ENCODE measurements at regions not wholly inside any gene's neighbourhood (a gene's known extent, or its start where the extent isn't known, plus 50 kb on each side); places are given as distances from the start of the nearest gene placed in this dataset.

DNA sequence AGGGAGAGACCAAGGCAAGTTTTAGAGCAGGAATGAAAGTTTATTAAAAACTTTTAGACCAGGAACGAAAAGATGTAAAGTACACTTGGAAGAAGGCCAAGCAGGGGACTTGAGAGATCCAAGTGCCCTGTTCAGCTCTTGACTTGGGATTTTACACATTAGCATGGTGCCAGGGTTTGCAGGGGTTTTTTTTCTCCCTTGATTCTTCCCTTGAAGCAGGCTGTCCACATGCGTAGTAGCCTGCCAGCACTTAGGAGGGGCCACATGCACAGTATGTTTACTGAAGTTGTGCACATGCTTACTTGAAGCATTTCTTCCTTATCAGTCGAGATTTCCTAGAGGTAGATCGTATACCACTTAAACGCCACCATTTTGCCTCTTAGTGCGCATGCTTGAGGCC lies 277.5 kb upstream of the AGTR1 start:
- DNase-seq (ENCODE audit: low read depth in 1 of 2, low spot score in 1 of 2) = no peak
- H3K27me3 ChIP-seq (ENCODE audit: insufficient read depth, poor library complexity, severe bottlenecking) = peaks cover 2% of the 10 kb centered on the region
- no peak overlapping the region for H3K4me3 ChIP-seq (replicated peaks; ENCODE audit: insufficient read depth, low read length)
- TF ChIP-seq SPI1 (IDR thresholded peaks at IDR 0.05; ENCODE audit: borderline replicate concordance, low read depth) = no peak
- TF ChIP-seq, protein P1, sequence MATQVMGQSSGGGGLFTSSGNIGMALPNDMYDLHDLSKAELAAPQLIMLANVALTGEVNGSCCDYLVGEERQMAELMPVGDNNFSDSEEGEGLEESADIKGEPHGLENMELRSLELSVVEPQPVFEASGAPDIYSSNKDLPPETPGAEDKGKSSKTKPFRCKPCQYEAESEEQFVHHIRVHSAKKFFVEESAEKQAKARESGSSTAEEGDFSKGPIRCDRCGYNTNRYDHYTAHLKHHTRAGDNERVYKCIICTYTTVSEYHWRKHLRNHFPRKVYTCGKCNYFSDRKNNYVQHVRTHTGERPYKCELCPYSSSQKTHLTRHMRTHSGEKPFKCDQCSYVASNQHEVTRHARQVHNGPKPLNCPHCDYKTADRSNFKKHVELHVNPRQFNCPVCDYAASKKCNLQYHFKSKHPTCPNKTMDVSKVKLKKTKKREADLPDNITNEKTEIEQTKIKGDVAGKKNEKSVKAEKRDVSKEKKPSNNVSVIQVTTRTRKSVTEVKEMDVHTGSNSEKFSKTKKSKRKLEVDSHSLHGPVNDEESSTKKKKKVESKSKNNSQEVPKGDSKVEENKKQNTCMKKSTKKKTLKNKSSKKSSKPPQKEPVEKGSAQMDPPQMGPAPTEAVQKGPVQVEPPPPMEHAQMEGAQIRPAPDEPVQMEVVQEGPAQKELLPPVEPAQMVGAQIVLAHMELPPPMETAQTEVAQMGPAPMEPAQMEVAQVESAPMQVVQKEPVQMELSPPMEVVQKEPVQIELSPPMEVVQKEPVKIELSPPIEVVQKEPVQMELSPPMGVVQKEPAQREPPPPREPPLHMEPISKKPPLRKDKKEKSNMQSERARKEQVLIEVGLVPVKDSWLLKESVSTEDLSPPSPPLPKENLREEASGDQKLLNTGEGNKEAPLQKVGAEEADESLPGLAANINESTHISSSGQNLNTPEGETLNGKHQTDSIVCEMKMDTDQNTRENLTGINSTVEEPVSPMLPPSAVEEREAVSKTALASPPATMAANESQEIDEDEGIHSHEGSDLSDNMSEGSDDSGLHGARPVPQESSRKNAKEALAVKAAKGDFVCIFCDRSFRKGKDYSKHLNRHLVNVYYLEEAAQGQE (IDR thresholded peaks at IDR 0.05; ENCODE audit: insufficient replicate concordance, low read depth) = no peak
- TF ChIP-seq POLR2AphosphoS5 (IDR thresholded peaks at IDR 0.05; ENCODE audit: low read depth) = no peak
- TF ChIP-seq GABPA (IDR thresholded peaks at IDR 0.05; ENCODE audit: low read depth) = no peak
- TF ChIP-seq, protein P2, sequence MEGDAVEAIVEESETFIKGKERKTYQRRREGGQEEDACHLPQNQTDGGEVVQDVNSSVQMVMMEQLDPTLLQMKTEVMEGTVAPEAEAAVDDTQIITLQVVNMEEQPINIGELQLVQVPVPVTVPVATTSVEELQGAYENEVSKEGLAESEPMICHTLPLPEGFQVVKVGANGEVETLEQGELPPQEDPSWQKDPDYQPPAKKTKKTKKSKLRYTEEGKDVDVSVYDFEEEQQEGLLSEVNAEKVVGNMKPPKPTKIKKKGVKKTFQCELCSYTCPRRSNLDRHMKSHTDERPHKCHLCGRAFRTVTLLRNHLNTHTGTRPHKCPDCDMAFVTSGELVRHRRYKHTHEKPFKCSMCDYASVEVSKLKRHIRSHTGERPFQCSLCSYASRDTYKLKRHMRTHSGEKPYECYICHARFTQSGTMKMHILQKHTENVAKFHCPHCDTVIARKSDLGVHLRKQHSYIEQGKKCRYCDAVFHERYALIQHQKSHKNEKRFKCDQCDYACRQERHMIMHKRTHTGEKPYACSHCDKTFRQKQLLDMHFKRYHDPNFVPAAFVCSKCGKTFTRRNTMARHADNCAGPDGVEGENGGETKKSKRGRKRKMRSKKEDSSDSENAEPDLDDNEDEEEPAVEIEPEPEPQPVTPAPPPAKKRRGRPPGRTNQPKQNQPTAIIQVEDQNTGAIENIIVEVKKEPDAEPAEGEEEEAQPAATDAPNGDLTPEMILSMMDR (IDR thresholded peaks at IDR 0.05; ENCODE audit: insufficient read depth, low read length) = no peak
- no peak overlapping the region for H3K27ac ChIP-seq (replicated peaks)

DNA sequence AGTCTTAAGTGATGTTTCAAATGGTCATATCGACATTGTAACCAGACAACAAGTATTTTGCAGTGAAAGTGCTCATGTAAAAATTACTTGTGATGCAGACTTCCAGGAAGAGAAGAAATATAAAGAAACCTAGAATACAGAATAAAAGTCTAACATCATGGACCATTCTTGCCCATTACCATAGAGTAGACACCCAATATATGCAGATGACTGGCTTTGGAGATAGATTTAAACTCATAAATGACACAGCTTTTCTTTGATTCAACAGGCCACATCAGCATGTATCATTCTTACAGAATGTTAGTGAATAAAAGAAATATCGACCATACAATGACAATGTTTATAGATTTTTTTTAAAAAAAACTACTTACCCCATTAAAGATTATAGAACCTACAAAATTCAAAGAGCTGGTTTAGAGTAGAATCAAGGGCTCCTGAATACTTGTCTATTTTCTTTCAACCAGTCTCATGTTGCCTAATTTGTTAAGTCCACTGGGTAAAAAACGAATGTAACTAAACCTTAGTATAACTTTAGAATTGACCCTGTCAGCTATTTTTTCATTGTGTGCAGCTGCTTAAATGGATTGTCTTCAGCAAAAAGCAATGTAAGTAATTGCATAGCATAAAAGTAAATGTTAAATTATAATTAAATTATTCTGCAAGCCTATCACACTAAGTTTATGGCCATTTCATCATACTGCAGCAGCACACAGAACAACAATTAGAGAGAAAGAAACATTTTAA lies 268.7 kb upstream of the AGTR1 start:
- Histone ChIP-seq H3K27ac (replicated peaks) (no peak overlapping the region), H3K27me3 (ENCODE audit: insufficient read depth, poor library complexity, severe bottlenecking) (peaks cover 4% of the 10 kb centered on the region), H3K4me3 (replicated peaks; ENCODE audit: insufficient read depth, low read length) (no peak overlapping the region)
- DNase-seq (ENCODE audit: low read depth in 1 of 2, low spot score in 1 of 2) = no peak
- no peak for TF ChIP-seq POLR2AphosphoS5 (IDR thresholded peaks at IDR 0.05; ENCODE audit: low read depth)
- TF ChIP-seq, protein P1 (IDR thresholded peaks at IDR 0.05; ENCODE audit: insufficient replicate concordance, low read depth) = no peak
- TF ChIP-seq, protein P2 (IDR thresholded peaks at IDR 0.05; ENCODE audit: insufficient read depth, low read length) = no peak
- no peak for TF ChIP-seq GABPA (IDR thresholded peaks at IDR 0.05; ENCODE audit: low read depth)

DNA sequence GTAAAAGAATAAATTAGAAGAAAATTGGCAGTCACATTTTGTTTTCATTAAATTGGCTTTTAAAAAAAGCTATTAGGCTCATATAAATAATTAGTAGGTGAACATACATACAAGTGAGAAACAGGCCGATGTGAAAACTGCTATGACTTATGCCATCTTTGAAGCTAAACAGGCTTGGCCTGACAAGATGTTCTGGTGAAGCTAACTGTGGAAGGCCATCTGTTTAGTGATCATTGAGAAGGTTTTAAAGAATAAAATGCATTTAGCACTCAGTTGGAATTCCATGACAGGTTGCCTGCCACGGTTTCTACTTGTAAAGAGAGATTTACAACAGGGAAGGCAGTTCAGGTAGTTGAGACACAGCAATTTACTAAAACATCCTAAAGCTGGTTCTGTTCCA lies 264.0 kb upstream of the AGTR1 start:
- no peak overlapping the region for H3K4me3 ChIP-seq (replicated peaks; ENCODE audit: insufficient read depth, low read length)
- no peak for DNase-seq (ENCODE audit: low read depth in 1 of 2, low spot score in 1 of 2)
- H3K27ac ChIP-seq (replicated peaks) = no peak overlapping the region
- TF ChIP-seq, protein P1 (IDR thresholded peaks at IDR 0.05; ENCODE audit: insufficient replicate concordance, low read depth) = no peak
- no peak for TF ChIP-seq SPI1 (IDR thresholded peaks at IDR 0.05; ENCODE audit: borderline replicate concordance, low read depth)
- no peak for TF ChIP-seq GABPA (IDR thresholded peaks at IDR 0.05; ENCODE audit: low read depth)
- TF ChIP-seq, protein P2 (IDR thresholded peaks at IDR 0.05; ENCODE audit: insufficient read depth, low read length) = no peak
- peaks cover 2% of the 10 kb centered on the region for H3K27me3 ChIP-seq (ENCODE audit: insufficient read depth, poor library complexity, severe bottlenecking)

Measured in HL-60 (cell line).